Trophoblast cell (in vitro differentiated cells and primary cell): ENCODE measurements at regions not wholly inside any gene's neighbourhood (a gene's known extent, or its start where the extent isn't known, plus 50 kb on each side); places are given as distances from the start of the nearest gene placed in this dataset.

Source experiments
- DNase-seq, 2 donors: peaks; one replicate each; pipeline ENCODE4 v3.0.0-alpha.2; 2016
- H2AFZ ChIP-seq: 2 replicates; pipeline ENCODE4 v1.6.1; 2013; ENCODE audit warnings: low read length, moderate library complexity, mild to moderate bottlenecking; ENCODE audit not compliant: insufficient read depth, poor library complexity
- H2AK5ac ChIP-seq: 2 replicates; pipeline ENCODE4 v1.6.1; 2013; ENCODE audit warnings: mild to moderate bottlenecking, low read length
- H2BK120ac ChIP-seq: 2 replicates; pipeline ENCODE4 v1.6.1; 2013; ENCODE audit warnings: low read length, mild to moderate bottlenecking, moderate library complexity; ENCODE audit not compliant: insufficient read depth, poor library complexity
- H2BK12ac ChIP-seq: 2 replicates; pipeline ENCODE4 v1.6.1; 2013; ENCODE audit warnings: mild to moderate bottlenecking, low read length, moderate library complexity
- H2BK5ac ChIP-seq: 2 replicates; pipeline ENCODE4 v1.6.1; 2013; ENCODE audit warnings: low read length, low read depth, moderate library complexity, mild to moderate bottlenecking; ENCODE audit not compliant: poor library complexity
- H3K14ac ChIP-seq: 2 replicates; pipeline ENCODE4 v1.6.1; 2013; ENCODE audit warnings: mild to moderate bottlenecking, low read length
- H3K18ac ChIP-seq: 2 replicates; pipeline ENCODE4 v1.6.1; 2013; ENCODE audit warnings: mild to moderate bottlenecking, low read length
- H3K23ac ChIP-seq: 2 replicates; pipeline ENCODE4 v1.6.1; 2013; ENCODE audit warnings: low read length
- H3K27ac ChIP-seq: 2 replicates; pipeline ENCODE4 v1.5.1; 2013; ENCODE audit warnings: low read depth, mild to moderate bottlenecking, inconsistent platforms, low read length, moderate library complexity
- H3K27me3 ChIP-seq: 2 replicates; pipeline ENCODE4 v1.6.1; 2013; ENCODE audit warnings: inconsistent platforms, mild to moderate bottlenecking, low read length, moderate library complexity; ENCODE audit not compliant: insufficient read depth
- H3K36me3 ChIP-seq, 2 experiments: 1 replicate in 1 of 2; 2 replicates in 1 of 2; pipeline ENCODE4 v1.6.1; 2013; ENCODE audit warnings: low read length in 2 of 2, mild to moderate bottlenecking in 2 of 2, moderate library complexity in 1 of 2; ENCODE audit not compliant: insufficient read depth in 2 of 2, control insufficient read depth in 1 of 2
- H3K4ac ChIP-seq: 2 replicates; pipeline ENCODE4 v1.6.1; 2013; ENCODE audit warnings: low read depth, mild to moderate bottlenecking, low read length, moderate library complexity
- H3K4me1 ChIP-seq, 2 experiments: 1 replicate in 1 of 2; 2 replicates in 1 of 2; pipeline ENCODE4 v1.6.1; 2013; ENCODE audit warnings: low read length in 2 of 2, mild to moderate bottlenecking in 2 of 2, moderate library complexity in 1 of 2; ENCODE audit not compliant: insufficient read depth in 2 of 2, control insufficient read depth in 1 of 2
- H3K4me2 ChIP-seq: 2 replicates; pipeline ENCODE4 v1.6.1; 2013; ENCODE audit warnings: inconsistent platforms, mild to moderate bottlenecking, low read length, moderate library complexity
- H3K4me3 ChIP-seq: 2 replicates; pipeline ENCODE4 v1.5.1; 2013; ENCODE audit warnings: mild to moderate bottlenecking, low read depth, low read length, inconsistent platforms
- H3K79me1 ChIP-seq: one replicate; pipeline ENCODE4 v1.6.1; 2013; ENCODE audit warnings: low read length
- H3K79me2 ChIP-seq: 2 replicates; pipeline ENCODE4 v1.6.1; 2013; ENCODE audit warnings: low read length, mild to moderate bottlenecking; ENCODE audit not compliant: control insufficient read depth, insufficient read depth, poor library complexity
- H3K9ac ChIP-seq: 2 replicates; pipeline ENCODE4 v1.6.1; 2013; ENCODE audit warnings: mild to moderate bottlenecking, low read length
- H3K9me3 ChIP-seq: 2 replicates; pipeline ENCODE4 v1.6.1; 2013; ENCODE audit warnings: low read depth, mild to moderate bottlenecking, control low read depth, inconsistent platforms, low read length; ENCODE audit not compliant: insufficient read depth
- H4K12ac ChIP-seq: 2 replicates; pipeline ENCODE4 v1.6.1; 2013; ENCODE audit warnings: low read depth, mild to moderate bottlenecking, low read length, moderate library complexity
- H4K8ac ChIP-seq: 2 replicates; pipeline ENCODE4 v1.6.1; 2013; ENCODE audit warnings: low read depth, mild to moderate bottlenecking, low read length, moderate library complexity
- H4K91ac ChIP-seq: one replicate; pipeline ENCODE4 v1.6.1; 2013; ENCODE audit warnings: low read depth, mild to moderate bottlenecking, low read length, moderate library complexity
- WGBS: extraction: QIAGEN DNeasy Blood & Tissue Kit; methylation state at CpG from one replicate; pipeline ENCODE4 v1.1.7; 2013; ENCODE audit warnings: missing lambda C conversion rate; ENCODE audit not compliant: insufficient read length, insufficient coverage; ENCODE audit errors: extremely low coverage; 5-methylcytosine and 5-hydroxymethylcytosine counted together

DNA sequence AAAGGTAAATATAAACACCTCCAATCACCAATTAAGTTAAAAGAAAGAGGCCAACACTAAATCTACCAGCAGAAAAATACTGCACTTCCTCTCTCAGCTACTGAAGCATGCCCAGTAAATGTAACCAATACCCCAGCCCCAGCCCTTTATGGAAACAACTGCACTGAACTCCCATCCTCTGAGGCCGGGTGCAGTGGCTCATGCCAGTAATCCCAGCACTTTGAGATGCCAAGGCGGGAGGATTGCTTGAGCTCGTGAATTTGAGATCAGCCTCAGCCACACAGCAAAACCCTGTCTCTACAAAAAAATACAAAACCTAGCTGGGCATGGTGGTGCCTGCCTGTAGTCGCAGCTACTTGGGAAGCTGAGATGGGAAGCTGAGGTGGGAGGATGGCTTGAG lies 221.6 kb upstream of the SOX21 start:
- no peak overlapping the region for H2BK12ac ChIP-seq
- no peak for DNase-seq
- peaks cover 6% of the 10 kb centered on the region for H3K9me3 ChIP-seq
- H3K18ac ChIP-seq = no peak overlapping the region
- no peaks in the 10 kb centered on the region for H3K4me1 ChIP-seq
- H3K23ac ChIP-seq = no peak overlapping the region
- H4K12ac ChIP-seq = no peak overlapping the region
- no peak overlapping the region for H3K4me3 ChIP-seq
- no peak overlapping the region for H4K8ac ChIP-seq
- no peak overlapping the region for H2AFZ ChIP-seq
- H3K36me3 ChIP-seq = no peaks in the 10 kb centered on the region
- H2BK120ac ChIP-seq = no peak overlapping the region
- no peak overlapping the region for H2AK5ac ChIP-seq
- no peaks in the 10 kb centered on the region for H3K27me3 ChIP-seq
- H3K79me1 ChIP-seq = no peaks in the 10 kb centered on the region
- no peak overlapping the region for H3K9ac ChIP-seq
- H3K4me2 ChIP-seq = no peak overlapping the region
- no peak overlapping the region for H2BK5ac ChIP-seq
- H3K14ac ChIP-seq = no peak overlapping the region
- no peaks in the 10 kb centered on the region for H3K79me2 ChIP-seq
- H4K91ac ChIP-seq = no peak overlapping the region
- no CpG with 5 or more reads among the region's 4 CpGs for WGBS
- no peak overlapping the region for H3K27ac ChIP-seq
- no peak overlapping the region for H3K4ac ChIP-seq

- no peak overlapping the region for H3K23ac ChIP-seq
- WGBS = no CpG with 5 or more reads among the region's 4 CpGs
- no peaks in the 10 kb centered on the region for H3K4me1 ChIP-seq
- H2BK120ac ChIP-seq = no peak overlapping the region
- no peak overlapping the region for H3K18ac ChIP-seq
- H2AFZ ChIP-seq = no peak overlapping the region
- no peak overlapping the region for H2BK12ac ChIP-seq
- no peak for DNase-seq
- no peak overlapping the region for H4K91ac ChIP-seq
- no peak overlapping the region for H3K14ac ChIP-seq
- H3K9ac ChIP-seq = no peak overlapping the region
- H3K27ac ChIP-seq = no peak overlapping the region
- no peak overlapping the region for H3K4me3 ChIP-seq
- H4K8ac ChIP-seq = no peak overlapping the region
- H3K27me3 ChIP-seq = no peaks in the 10 kb centered on the region
- no peaks in the 10 kb centered on the region for H3K79me1 ChIP-seq
- no peak overlapping the region for H3K4me2 ChIP-seq
- no peak overlapping the region for H2BK5ac ChIP-seq
- H3K9me3 ChIP-seq = peaks cover 6% of the 10 kb centered on the region
- H4K12ac ChIP-seq = no peak overlapping the region
- H3K36me3 ChIP-seq = no peaks in the 10 kb centered on the region
- H3K79me2 ChIP-seq = no peaks in the 10 kb centered on the region
- no peak overlapping the region for H3K4ac ChIP-seq
- no peak overlapping the region for H2AK5ac ChIP-seq
Measured at GRCh38 chr13:94933230-94933751, 220.9 kb upstream of the SOX21 start.

GRCh38 chr13:94928127-94928775 lies 215.9 kb upstream of the SOX21 start:
- no peak overlapping the region for H4K91ac ChIP-seq
- H3K79me1 ChIP-seq = no peaks in the 10 kb centered on the region
- H3K4me3 ChIP-seq = no peak overlapping the region
- no peak overlapping the region for H4K12ac ChIP-seq
- H3K79me2 ChIP-seq = no peaks in the 10 kb centered on the region
- H2BK12ac ChIP-seq = no peak overlapping the region
- DNase-seq = no peak
- H4K8ac ChIP-seq = no peak overlapping the region
- no peak overlapping the region for H3K4me2 ChIP-seq
- no peak overlapping the region for H3K27ac ChIP-seq
- no peak overlapping the region for H2BK5ac ChIP-seq
- H2AFZ ChIP-seq = no peak overlapping the region
- peaks cover 2% of the 10 kb centered on the region for H3K9me3 ChIP-seq
- WGBS = no CpG with 5 or more reads among the region's 5 CpGs
- H3K27me3 ChIP-seq = no peaks in the 10 kb centered on the region
- H3K4ac ChIP-seq = no peak overlapping the region
- H3K9ac ChIP-seq = no peak overlapping the region
- H3K36me3 ChIP-seq = no peaks in the 10 kb centered on the region
- no peak overlapping the region for H2BK120ac ChIP-seq
- no peaks in the 10 kb centered on the region for H3K4me1 ChIP-seq
- H3K14ac ChIP-seq = no peak overlapping the region
- no peak overlapping the region for H2AK5ac ChIP-seq
- H3K18ac ChIP-seq = no peak overlapping the region
- no peak overlapping the region for H3K23ac ChIP-seq

DNA sequence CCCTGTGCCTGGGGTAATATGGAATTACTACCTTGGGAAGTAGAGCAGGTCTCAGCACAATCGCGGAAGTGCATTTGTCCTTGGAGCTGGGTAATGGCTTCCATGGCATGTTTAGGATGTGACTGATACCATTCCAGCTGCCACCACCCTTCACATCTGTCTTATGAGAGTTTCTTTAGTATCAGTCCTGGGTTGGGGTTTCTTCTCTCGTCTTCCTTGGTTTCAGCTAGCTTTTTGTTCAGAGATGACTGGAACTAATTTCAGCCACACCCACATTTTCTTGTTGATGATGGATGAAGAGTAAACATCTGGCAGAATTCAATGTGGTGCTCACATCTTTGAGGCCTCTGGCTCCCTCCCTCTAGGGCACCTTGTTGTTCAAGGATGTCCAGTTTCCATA lies 212.9 kb upstream of the SOX21 start:
- WGBS = no CpG with 5 or more reads among the region's 3 CpGs
- H2BK12ac ChIP-seq = no peak overlapping the region
- no peak overlapping the region for H3K18ac ChIP-seq
- H3K4ac ChIP-seq = no peak overlapping the region
- H2BK120ac ChIP-seq = no peak overlapping the region
- H3K9me3 ChIP-seq = no peaks in the 10 kb centered on the region
- H3K4me3 ChIP-seq = no peak overlapping the region
- no peak overlapping the region for H3K23ac ChIP-seq
- no peak for DNase-seq
- H2AK5ac ChIP-seq = no peak overlapping the region
- H2BK5ac ChIP-seq = no peak overlapping the region
- H2AFZ ChIP-seq = no peak overlapping the region
- H4K12ac ChIP-seq = no peak overlapping the region
- H4K91ac ChIP-seq = no peak overlapping the region
- no peaks in the 10 kb centered on the region for H3K27me3 ChIP-seq
- H3K79me1 ChIP-seq = no peaks in the 10 kb centered on the region
- no peak overlapping the region for H3K27ac ChIP-seq
- H3K36me3 ChIP-seq = no peaks in the 10 kb centered on the region
- H4K8ac ChIP-seq = no peak overlapping the region
- H3K14ac ChIP-seq = no peak overlapping the region
- H3K4me2 ChIP-seq = no peak overlapping the region
- H3K9ac ChIP-seq = no peak overlapping the region
- no peaks in the 10 kb centered on the region for H3K4me1 ChIP-seq
- no peaks in the 10 kb centered on the region for H3K79me2 ChIP-seq
